CD8-positive, alpha-beta memory T cell (primary cell): ENCODE measurements at regions not wholly inside any gene's neighbourhood (a gene's known extent, or its start where the extent isn't known, plus 50 kb on each side); places are given as distances from the start of the nearest gene placed in this dataset.
"Not testable (repeated sequence)": the region's sequence is repeated elsewhere in the genome, so short reads cannot be mapped to it uniquely, and the experiment has no call there.

Experiments used
- CTCF ChIA-PET: fragments of 350-600 bp; sonication (Branson Sonifier 250); formaldehyde crosslinking; loops from one replicate; lab custom pipeline; 2021; ENCODE audit warnings: antibody characterized with exemption; lab: Charles Lee
- POLR2A ChIA-PET: fragments of 350-600 bp; sonication (Branson Sonifier 250); formaldehyde crosslinking; loops from one replicate; lab custom pipeline; 2021; ENCODE audit warnings: antibody characterized with exemption; lab: Charles Lee
- DNase-seq, 5 donors: peaks; one replicate each; pipeline versions ENCODE4 v3.0.0 to v3.0.0-alpha.2; 2020 to 2022; ENCODE audit warnings: mixed read lengths in 1 of 5
- H3K27ac ChIP-seq: one replicate; pipeline ENCODE4 v1.7.0; 2013; ENCODE audit warnings: low read depth, mild to moderate bottlenecking, low read length, moderate library complexity
- H3K27me3 ChIP-seq: 2 replicates; pipeline ENCODE4 v1.7.0; 2013; ENCODE audit warnings: low read length, mild to moderate bottlenecking; ENCODE audit not compliant: insufficient read depth, poor library complexity, severe bottlenecking
- H3K36me3 ChIP-seq: 2 replicates; pipeline ENCODE4 v1.7.0; 2013; ENCODE audit warnings: mild to moderate bottlenecking, low read length, moderate library complexity; ENCODE audit not compliant: insufficient read depth
- H3K4me1 ChIP-seq: 2 replicates; pipeline ENCODE4 v1.7.0; 2013; ENCODE audit warnings: mild to moderate bottlenecking, low read length, moderate library complexity; ENCODE audit not compliant: insufficient read depth
- H3K4me3 ChIP-seq: 2 replicates; pipeline ENCODE4 v1.7.0; 2013; ENCODE audit warnings: mild to moderate bottlenecking, low read length
- H3K9me3 ChIP-seq: 2 replicates; pipeline ENCODE4 v1.7.0; 2013; ENCODE audit warnings: mild to moderate bottlenecking, low read length
- H3K27ac Mint-ChIP-seq, 8 donors: one replicate each; pipeline ENCODE4 v1.8.0; 2020 to 2021; ENCODE audit warnings: mixed read lengths in 8 of 8, mild to moderate bottlenecking in 6 of 8, inconsistent platforms in 3 of 8, moderate library complexity in 3 of 8
- H3K27me3 Mint-ChIP-seq, 2 donors: one replicate each; pipeline ENCODE4 v1.8.0; 2020 to 2021; ENCODE audit warnings: mixed read lengths in 2 of 2, mild to moderate bottlenecking in 1 of 2, moderate library complexity in 1 of 2
- H3K36me3 Mint-ChIP-seq, 3 donors: one replicate each; pipeline ENCODE4 v1.8.0; 2020 to 2021; ENCODE audit warnings: mixed read lengths in 3 of 3, inconsistent platforms in 1 of 3, mild to moderate bottlenecking in 1 of 3
- H3K4me1 Mint-ChIP-seq, 3 donors: one replicate each; pipeline ENCODE4 v1.8.0; 2020 to 2021; ENCODE audit warnings: mixed read lengths in 3 of 3, inconsistent platforms in 1 of 3, mild to moderate bottlenecking in 1 of 3
- H3K4me3 Mint-ChIP-seq, 7 donors: one replicate each; pipeline ENCODE4 v1.8.0; 2020 to 2021; ENCODE audit warnings: mixed read lengths in 7 of 7, mild to moderate bottlenecking in 6 of 7, moderate library complexity in 4 of 7, inconsistent platforms in 2 of 7
- H3K9me3 Mint-ChIP-seq, 5 donors: one replicate each; pipeline ENCODE4 v1.8.0; 2020 to 2022; ENCODE audit warnings: mixed read lengths in 5 of 5, mild to moderate bottlenecking in 3 of 5, moderate library complexity in 2 of 5, inconsistent platforms in 1 of 5

GRCh38 chr2:147600223-147600622 is 244.6 kb upstream of the ACVR2A start:
- Histone ChIP-seq H3K36me3 (no peaks in the 10 kb centered on the region), H3K4me1 (no peaks in the 10 kb centered on the region), H3K9me3 (no peaks in the 10 kb centered on the region), H3K27ac (no peak overlapping the region), H3K4me3 (no peak overlapping the region), H3K27me3 (no peaks in the 10 kb centered on the region)
- Mint-ChIP-seq H3K27ac (peak overlapping the region in 1 of 8 donors; percentile 4), H3K4me3 (no peak overlapping the region), H3K9me3 (peaks cover 0 to 3% (median 0%) of the 10 kb centered on the region in 5 donors), H3K4me1 (no peaks in the 10 kb centered on the region), H3K36me3 (no peaks in the 10 kb centered on the region), H3K27me3 (no peaks in the 10 kb centered on the region)
- ChIA-PET POLR2A (no interaction called here), CTCF (no interaction called here)
- no peak for DNase-seq

GRCh38 chr2:147595200-147595599 is 249.6 kb upstream of the ACVR2A start:
- H3K27ac ChIP-seq: no peak overlapping the region
- H3K36me3 ChIP-seq: no peaks in the 10 kb centered on the region
- ChIA-PET CTCF (no interaction called here), POLR2A (no interaction called here)
- H3K4me1 Mint-ChIP-seq: no peaks in the 10 kb centered on the region
- H3K27me3 Mint-ChIP-seq: no peaks in the 10 kb centered on the region
- no peaks in the 10 kb centered on the region for H3K4me1 ChIP-seq
- H3K4me3 Mint-ChIP-seq: no peak overlapping the region
- no peak for DNase-seq
- H3K36me3 Mint-ChIP-seq: no peaks in the 10 kb centered on the region
- H3K4me3 ChIP-seq: no peak overlapping the region
- H3K27me3 ChIP-seq: no peaks in the 10 kb centered on the region
- H3K27ac Mint-ChIP-seq: no peak overlapping the region
- H3K9me3 Mint-ChIP-seq: peaks cover 4 to 16% (median 9%) of the 10 kb centered on the region in 5 donors
- H3K9me3 ChIP-seq: no peaks in the 10 kb centered on the region

GRCh38 chr2:147594038-147594437 is 250.8 kb upstream of the ACVR2A start:
- ChIA-PET CTCF (no interaction called here), POLR2A (no interaction called here)
- peaks cover 4 to 16% (median 9%) of the 10 kb centered on the region in 5 donors for H3K9me3 Mint-ChIP-seq
- no peak overlapping the region for H3K27ac Mint-ChIP-seq
- no peak overlapping the region for H3K4me3 Mint-ChIP-seq
- H3K9me3 ChIP-seq: no peaks in the 10 kb centered on the region
- no peak overlapping the region for H3K4me3 ChIP-seq
- no peak overlapping the region for H3K27ac ChIP-seq
- DNase-seq: no peak
- no peaks in the 10 kb centered on the region for H3K4me1 ChIP-seq
- no peaks in the 10 kb centered on the region for H3K27me3 Mint-ChIP-seq
- H3K36me3 ChIP-seq: no peaks in the 10 kb centered on the region
- no peaks in the 10 kb centered on the region for H3K27me3 ChIP-seq
- no peaks in the 10 kb centered on the region for H3K4me1 Mint-ChIP-seq
- no peaks in the 10 kb centered on the region for H3K36me3 Mint-ChIP-seq

- H3K27me3 Mint-ChIP-seq, DNase-seq, H3K27ac ChIP-seq, H3K4me3 ChIP-seq, H3K9me3 ChIP-seq, H3K4me1 ChIP-seq, H3K27me3 ChIP-seq, H3K36me3 ChIP-seq, CTCF ChIA-PET, H3K36me3 Mint-ChIP-seq, H3K4me1 Mint-ChIP-seq, H3K4me3 Mint-ChIP-seq, POLR2A ChIA-PET, H3K27ac Mint-ChIP-seq: not testable (repeated sequence)
- peaks cover 4 to 16% (median 9%) of the 10 kb centered on the region in 5 donors for H3K9me3 Mint-ChIP-seq
Observed at GRCh38 chr2:147592784-147593183, 252.0 kb upstream of the ACVR2A start.

- Mint-ChIP-seq H3K36me3 (no peaks in the 10 kb centered on the region), H3K27ac (no peak overlapping the region), H3K27me3 (peaks cover 0 to 4% of the 10 kb centered on the region in 2 donors), H3K4me1 (no peaks in the 10 kb centered on the region), H3K4me3 (no peak overlapping the region), H3K9me3 (peaks cover 7 to 16% (median 9%) of the 10 kb centered on the region in 5 donors)
- ChIA-PET CTCF (no interaction called here), POLR2A (no interaction called here)
- Histone ChIP-seq H3K27me3 (no peaks in the 10 kb centered on the region), H3K9me3 (no peaks in the 10 kb centered on the region), H3K36me3 (no peaks in the 10 kb centered on the region), H3K4me1 (no peaks in the 10 kb centered on the region), H3K27ac (no peak overlapping the region), H3K4me3 (no peak overlapping the region)
- no peak for DNase-seq
Observed at GRCh38 chr2:147589127-147589526, 255.7 kb upstream of the ACVR2A start.

- Mint-ChIP-seq H3K36me3 (no peaks in the 10 kb centered on the region), H3K4me1 (no peaks in the 10 kb centered on the region), H3K9me3 (peaks cover 7 to 16% (median 9%) of the 10 kb centered on the region in 5 donors), H3K4me3 (no peak overlapping the region), H3K27me3 (peaks cover 0 to 4% of the 10 kb centered on the region in 2 donors), H3K27ac (no peak overlapping the region)
- DNase-seq: no peak
- Histone ChIP-seq H3K9me3 (no peaks in the 10 kb centered on the region), H3K4me3 (no peak overlapping the region), H3K4me1 (no peaks in the 10 kb centered on the region), H3K27me3 (no peaks in the 10 kb centered on the region), H3K36me3 (no peaks in the 10 kb centered on the region), H3K27ac (no peak overlapping the region)
- POLR2A ChIA-PET: no interaction called here
- CTCF ChIA-PET: no interaction called here
Observed at GRCh38 chr2:147588191-147588590, 256.6 kb upstream of the ACVR2A start.

GRCh38 chr2:147578529-147578928 is 266.3 kb upstream of the ACVR2A start:
- no peak overlapping the region for H3K4me3 ChIP-seq
- Mint-ChIP-seq H3K27ac (no peak overlapping the region), H3K27me3 (peaks cover 0 to 2% of the 10 kb centered on the region in 2 donors), H3K9me3 (peaks cover 0 to 3% (median 0%) of the 10 kb centered on the region in 5 donors), H3K36me3 (no peaks in the 10 kb centered on the region), H3K4me3 (no peak overlapping the region), H3K4me1 (no peaks in the 10 kb centered on the region)
- H3K27me3 ChIP-seq: no peaks in the 10 kb centered on the region
- H3K4me1 ChIP-seq: no peaks in the 10 kb centered on the region
- DNase-seq: no peak
- ChIA-PET CTCF (no interaction called here), POLR2A (no interaction called here)
- no peaks in the 10 kb centered on the region for H3K9me3 ChIP-seq
- no peaks in the 10 kb centered on the region for H3K36me3 ChIP-seq
- no peak overlapping the region for H3K27ac ChIP-seq

- Histone ChIP-seq H3K27ac (no peak overlapping the region), H3K27me3 (no peaks in the 10 kb centered on the region), H3K4me3 (no peak overlapping the region), H3K36me3 (no peaks in the 10 kb centered on the region), H3K9me3 (no peaks in the 10 kb centered on the region), H3K4me1 (no peaks in the 10 kb centered on the region)
- Mint-ChIP-seq H3K27ac (no peak overlapping the region), H3K27me3 (peaks cover 0 to 2% of the 10 kb centered on the region in 2 donors), H3K9me3 (peaks cover 0 to 3% (median 0%) of the 10 kb centered on the region in 5 donors), H3K36me3 (no peaks in the 10 kb centered on the region), H3K4me1 (no peaks in the 10 kb centered on the region), H3K4me3 (no peak overlapping the region)
- ChIA-PET POLR2A (no interaction called here), CTCF (no interaction called here)
- DNase-seq: no peak
Observed at GRCh38 chr2:147577998-147578380, 266.8 kb upstream of the ACVR2A start.
